ENCODE measurements at regions not wholly inside any gene's neighbourhood (a gene's known extent, or its start where the extent isn't known, plus 50 kb on each side); places are given as distances from the start of the nearest gene placed in this dataset.

GRCh38 chr2:149715005-149715592, 127.5 kb upstream of the MMADHC start:
- TF ChIP-seq CTCF (conservative IDR thresholded peaks at IDR 0.05) (peak; percentile 76), ZFX (IDR thresholded peaks at IDR 0.05) (no peak)

Measured in C4-2B (cell line).